Tibial nerve (tissue), 4 donors: ENCODE measurements at regions not wholly inside any gene's neighbourhood (a gene's known extent, or its start where the extent isn't known, plus 50 kb on each side); places are given as distances from the start of the nearest gene placed in this dataset.

Experiments
- DNase-seq, 2 donors: peaks; one replicate each; pipeline ENCODE4 v3.0.0-alpha.2; 2019; ENCODE audit warnings: low spot score in 2 of 2
- H3K27ac ChIP-seq, 4 donors: fragments of 200-600 bp; sonication (generic) in 3 of 4; one replicate each; pipeline ENCODE4 v1.5.1; 2017 to 2019; ENCODE audit warnings: mild to moderate bottlenecking in 1 of 4
- H3K27me3 ChIP-seq, 2 donors: fragments of 200-600 bp; sonication (generic) in 1 of 2; one replicate each; pipeline versions ENCODE4 v1.5.1 to v1.6.0; 2017 to 2019
- H3K36me3 ChIP-seq, 3 donors: fragments of 200-600 bp; sonication (generic); one replicate each; pipeline ENCODE4 v1.5.1; 2018 to 2019
- H3K4me1 ChIP-seq, 4 donors: fragments of 200-600 bp; sonication (generic) in 3 of 4; one replicate each; pipeline ENCODE4 v1.5.1; 2017 to 2019
- H3K4me3 ChIP-seq, 4 donors: fragments of 200-600 bp; sonication (generic) in 3 of 4; one replicate each; pipeline ENCODE4 v1.5.1; 2017 to 2019; ENCODE audit warnings: mild to moderate bottlenecking in 1 of 4, moderate library complexity in 1 of 4
- H3K9me3 ChIP-seq, 4 donors: fragments of 200-600 bp; sonication (generic) in 3 of 4; one replicate each; pipeline ENCODE4 v1.5.1; 2017 to 2019
- EP300 ChIP-seq, 2 donors: sonication (generic); formaldehyde crosslinking; IDR thresholded peaks; one replicate each; pipeline ENCODE4 v1.6.1; 2017; ENCODE audit warnings: antibody characterized with exemption in 2 of 2, mild to moderate bottlenecking in 1 of 2
- POLR2A ChIP-seq, 2 donors: fragments of 450-650 bp; IDR thresholded peaks; one replicate each; pipeline ENCODE4 v1.6.1; 2017; ENCODE audit warnings: antibody characterized with exemption in 2 of 2, mild to moderate bottlenecking in 2 of 2, moderate library complexity in 2 of 2
- WGBS, 2 donors: methylation state at CpG; one replicate each; pipeline ENCODE4 v1.1.5; 2018; 5-methylcytosine and 5-hydroxymethylcytosine counted together
- TF ChIP-seq, protein P1 (sequence below), 5 experiments: fragments of 200-600 bp in 3 of 5; fragments of 450-650 bp in 2 of 5; sonication (generic) in 3 of 5; IDR thresholded peaks; one replicate each; pipeline ENCODE4 v1.5.1; 2016 to 2019; ENCODE audit warnings: antibody characterized with exemption in 5 of 5, mild to moderate bottlenecking in 3 of 5, moderate library complexity in 2 of 5

DNA sequence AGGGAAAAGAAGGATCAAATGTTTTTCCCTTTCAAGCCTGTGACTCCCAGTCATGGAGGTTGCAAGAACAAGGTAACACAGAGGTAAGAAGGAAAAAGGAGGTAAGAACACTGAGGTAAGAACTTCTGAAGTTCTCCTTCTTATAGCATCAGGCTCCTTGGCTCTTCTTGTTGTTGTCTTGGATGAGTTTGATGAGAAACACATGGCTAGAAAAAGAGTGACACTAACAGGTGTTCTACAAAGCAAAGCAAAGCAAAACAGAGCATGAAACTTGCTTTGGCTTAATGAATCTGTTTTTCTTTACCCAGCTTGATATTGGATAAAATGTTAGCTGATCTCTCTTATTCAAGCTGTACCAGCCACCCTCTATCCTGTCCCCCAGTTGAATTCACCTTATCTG, 231.2 kb upstream of the F9 start:
- no peak overlapping the region for H3K4me3 ChIP-seq
- no peak for DNase-seq
- no peak overlapping the region for H3K27ac ChIP-seq
- no peaks in the 10 kb centered on the region for H3K4me1 ChIP-seq
- no peaks in the 10 kb centered on the region for H3K9me3 ChIP-seq
- TF ChIP-seq, protein P1, sequence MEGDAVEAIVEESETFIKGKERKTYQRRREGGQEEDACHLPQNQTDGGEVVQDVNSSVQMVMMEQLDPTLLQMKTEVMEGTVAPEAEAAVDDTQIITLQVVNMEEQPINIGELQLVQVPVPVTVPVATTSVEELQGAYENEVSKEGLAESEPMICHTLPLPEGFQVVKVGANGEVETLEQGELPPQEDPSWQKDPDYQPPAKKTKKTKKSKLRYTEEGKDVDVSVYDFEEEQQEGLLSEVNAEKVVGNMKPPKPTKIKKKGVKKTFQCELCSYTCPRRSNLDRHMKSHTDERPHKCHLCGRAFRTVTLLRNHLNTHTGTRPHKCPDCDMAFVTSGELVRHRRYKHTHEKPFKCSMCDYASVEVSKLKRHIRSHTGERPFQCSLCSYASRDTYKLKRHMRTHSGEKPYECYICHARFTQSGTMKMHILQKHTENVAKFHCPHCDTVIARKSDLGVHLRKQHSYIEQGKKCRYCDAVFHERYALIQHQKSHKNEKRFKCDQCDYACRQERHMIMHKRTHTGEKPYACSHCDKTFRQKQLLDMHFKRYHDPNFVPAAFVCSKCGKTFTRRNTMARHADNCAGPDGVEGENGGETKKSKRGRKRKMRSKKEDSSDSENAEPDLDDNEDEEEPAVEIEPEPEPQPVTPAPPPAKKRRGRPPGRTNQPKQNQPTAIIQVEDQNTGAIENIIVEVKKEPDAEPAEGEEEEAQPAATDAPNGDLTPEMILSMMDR (IDR thresholded peaks at IDR 0.05) = no peak
- no peak for TF ChIP-seq EP300 (IDR thresholded peaks at IDR 0.05)
- no peak for TF ChIP-seq POLR2A (IDR thresholded peaks at IDR 0.05)
- H3K36me3 ChIP-seq = no peaks in the 10 kb centered on the region
- no peaks in the 10 kb centered on the region for H3K27me3 ChIP-seq

DNA sequence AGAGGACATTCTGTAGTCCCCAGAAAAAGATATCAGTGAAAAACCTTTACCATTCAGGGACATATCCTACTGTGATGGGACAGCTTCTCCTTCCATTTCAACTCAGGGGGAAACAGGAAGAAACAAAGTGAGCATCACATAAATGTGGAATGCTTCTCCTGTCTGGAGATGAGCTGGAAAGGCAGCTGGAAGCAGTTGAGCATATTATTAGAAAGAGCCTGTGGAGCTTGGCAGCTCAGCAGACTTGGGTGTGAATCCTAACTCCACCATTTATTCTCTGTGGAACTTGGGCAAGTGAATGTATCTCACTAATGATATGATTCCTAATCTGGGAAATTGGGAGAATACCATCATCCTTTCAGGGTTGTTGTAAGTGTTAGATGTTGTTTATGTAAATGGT, 232.1 kb upstream of the F9 start:
- DNase-seq = no peak
- Histone ChIP-seq H3K27ac (no peak overlapping the region), H3K4me3 (no peak overlapping the region), H3K4me1 (no peaks in the 10 kb centered on the region), H3K9me3 (no peaks in the 10 kb centered on the region), H3K36me3 (no peaks in the 10 kb centered on the region), H3K27me3 (no peaks in the 10 kb centered on the region)
- TF ChIP-seq EP300 (IDR thresholded peaks at IDR 0.05) (no peak), POLR2A (IDR thresholded peaks at IDR 0.05) (no peak)
- TF ChIP-seq, protein P1 (IDR thresholded peaks at IDR 0.05) = no peak

DNA sequence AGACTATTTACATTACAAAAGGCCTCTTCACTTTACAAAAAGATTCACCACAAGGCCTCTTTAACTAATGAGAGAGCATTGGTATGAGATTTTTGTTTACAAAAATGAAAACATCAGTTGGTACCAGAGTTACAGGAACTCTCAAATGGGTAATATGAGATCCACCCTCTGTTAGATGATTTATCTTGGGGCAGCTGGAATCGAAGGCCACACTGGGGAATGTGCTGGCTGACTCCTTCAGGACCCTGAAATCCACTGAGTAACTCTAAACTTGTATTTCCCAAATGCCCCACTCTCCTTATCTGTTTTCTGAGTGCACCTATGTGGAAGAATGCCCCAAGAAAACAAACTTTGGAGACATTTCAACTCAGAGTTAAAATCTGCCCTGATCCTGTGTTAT, 232.9 kb upstream of the F9 start:
- Histone ChIP-seq H3K4me1 (no peaks in the 10 kb centered on the region), H3K9me3 (no peaks in the 10 kb centered on the region), H3K4me3 (no peak overlapping the region), H3K36me3 (no peaks in the 10 kb centered on the region), H3K27me3 (no peaks in the 10 kb centered on the region), H3K27ac (no peak overlapping the region)
- TF ChIP-seq EP300 (IDR thresholded peaks at IDR 0.05) = no peak
- TF ChIP-seq, protein P1 (IDR thresholded peaks at IDR 0.05) = no peak
- no peak for TF ChIP-seq POLR2A (IDR thresholded peaks at IDR 0.05)
- DNase-seq = no peak
- 38 to 71% methylated on average over 1 of the region's 1 CpG for WGBS, 2 donors

DNA sequence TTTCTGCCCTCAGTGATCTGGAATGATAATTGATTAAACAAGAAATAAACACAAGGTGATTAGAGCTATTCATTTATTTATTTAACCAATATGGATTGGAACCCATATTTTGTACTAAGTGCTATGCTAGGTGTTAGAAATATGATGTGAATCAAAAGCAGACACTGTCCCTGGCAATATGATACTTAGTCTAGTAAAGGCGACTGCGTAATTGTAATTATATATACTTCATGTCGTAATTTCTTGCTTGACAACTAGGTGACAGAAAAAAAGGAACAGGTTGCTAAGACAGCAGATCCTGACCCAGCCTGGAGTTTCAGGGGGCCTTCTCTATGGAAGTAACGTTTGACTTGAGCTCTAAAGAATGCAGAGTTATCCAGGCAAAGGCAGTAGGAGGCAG, 236.5 kb upstream of the F9 start:
- 79 to 83% methylated on average over 4 of the region's 4 CpGs for WGBS, 2 donors
- no peaks in the 10 kb centered on the region for H3K4me1 ChIP-seq
- H3K27ac ChIP-seq = no peak overlapping the region
- no peaks in the 10 kb centered on the region for H3K27me3 ChIP-seq
- DNase-seq = no peak
- no peaks in the 10 kb centered on the region for H3K36me3 ChIP-seq
- no peak overlapping the region for H3K4me3 ChIP-seq
- no peak for TF ChIP-seq EP300 (IDR thresholded peaks at IDR 0.05)
- TF ChIP-seq, protein P1 (IDR thresholded peaks at IDR 0.05) = no peak
- no peak for TF ChIP-seq POLR2A (IDR thresholded peaks at IDR 0.05)
- no peaks in the 10 kb centered on the region for H3K9me3 ChIP-seq

DNA sequence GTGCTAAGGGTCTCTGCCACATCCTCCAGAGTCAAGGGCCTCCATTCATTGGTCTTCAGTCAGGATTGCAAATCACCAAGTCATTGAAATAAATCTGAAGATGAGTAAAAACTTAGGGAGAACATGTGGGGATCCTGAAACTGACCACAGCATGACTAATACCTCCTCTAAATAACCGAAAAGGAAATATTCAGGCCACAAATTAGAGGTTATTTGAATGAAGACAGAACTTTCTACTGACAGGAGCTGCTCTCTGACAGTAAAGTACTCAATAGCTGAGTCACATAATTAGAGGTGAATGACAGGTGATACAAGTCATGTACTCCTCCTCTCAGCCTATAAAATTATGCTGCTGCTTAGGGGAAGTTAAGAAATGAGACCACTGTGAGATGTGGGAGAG, 240.2 kb upstream of the F9 start:
- Histone ChIP-seq H3K9me3 (no peaks in the 10 kb centered on the region), H3K4me1 (no peaks in the 10 kb centered on the region), H3K27me3 (no peaks in the 10 kb centered on the region), H3K27ac (no peak overlapping the region), H3K36me3 (no peaks in the 10 kb centered on the region), H3K4me3 (no peak overlapping the region)
- no peak for DNase-seq
- WGBS, 2 donors = 56 to 88% methylated on average over 1 of the region's 1 CpG
- no peak for TF ChIP-seq POLR2A (IDR thresholded peaks at IDR 0.05)
- no peak for TF ChIP-seq EP300 (IDR thresholded peaks at IDR 0.05)
- TF ChIP-seq, protein P1 (IDR thresholded peaks at IDR 0.05) = no peak
